ENCODE measurements at regions not wholly inside any gene's neighbourhood (a gene's known extent, or its start where the extent isn't known, plus 50 kb on each side); places are given as distances from the start of the nearest gene placed in this dataset.
"Not testable (repeated sequence)": the region's sequence is repeated elsewhere in the genome, so short reads cannot be mapped to it uniquely, and the experiment has no call there.

DNA sequence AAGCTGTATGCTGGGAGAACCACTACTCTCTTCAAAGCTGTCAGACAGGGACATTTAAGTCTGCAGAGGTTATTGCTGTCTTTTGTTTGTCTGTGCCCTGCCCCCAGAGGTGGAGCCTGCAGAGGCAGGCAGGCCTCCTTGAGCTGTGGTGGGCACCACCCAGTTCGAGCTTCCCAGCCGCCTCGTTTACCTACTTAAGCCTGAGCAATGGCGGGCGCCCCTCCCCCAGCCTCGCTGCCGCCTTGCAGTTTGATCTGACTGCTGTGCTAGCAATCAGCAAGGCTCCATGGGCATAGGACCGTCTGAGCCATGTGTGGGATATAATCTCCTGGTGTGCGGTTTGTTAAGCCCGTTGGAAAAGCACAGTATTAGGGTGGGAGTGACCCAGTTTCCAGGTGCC is 156.4 kb downstream of the OTUD1 start:
- TF ChIP-seq, protein P1, sequence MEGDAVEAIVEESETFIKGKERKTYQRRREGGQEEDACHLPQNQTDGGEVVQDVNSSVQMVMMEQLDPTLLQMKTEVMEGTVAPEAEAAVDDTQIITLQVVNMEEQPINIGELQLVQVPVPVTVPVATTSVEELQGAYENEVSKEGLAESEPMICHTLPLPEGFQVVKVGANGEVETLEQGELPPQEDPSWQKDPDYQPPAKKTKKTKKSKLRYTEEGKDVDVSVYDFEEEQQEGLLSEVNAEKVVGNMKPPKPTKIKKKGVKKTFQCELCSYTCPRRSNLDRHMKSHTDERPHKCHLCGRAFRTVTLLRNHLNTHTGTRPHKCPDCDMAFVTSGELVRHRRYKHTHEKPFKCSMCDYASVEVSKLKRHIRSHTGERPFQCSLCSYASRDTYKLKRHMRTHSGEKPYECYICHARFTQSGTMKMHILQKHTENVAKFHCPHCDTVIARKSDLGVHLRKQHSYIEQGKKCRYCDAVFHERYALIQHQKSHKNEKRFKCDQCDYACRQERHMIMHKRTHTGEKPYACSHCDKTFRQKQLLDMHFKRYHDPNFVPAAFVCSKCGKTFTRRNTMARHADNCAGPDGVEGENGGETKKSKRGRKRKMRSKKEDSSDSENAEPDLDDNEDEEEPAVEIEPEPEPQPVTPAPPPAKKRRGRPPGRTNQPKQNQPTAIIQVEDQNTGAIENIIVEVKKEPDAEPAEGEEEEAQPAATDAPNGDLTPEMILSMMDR (conservative IDR thresholded peaks at IDR 0.05): not testable (repeated sequence)
- not testable (repeated sequence) for TF ChIP-seq EZH2 (IDR thresholded peaks at IDR 0.05; ENCODE audit: low read depth)
